GM12872 (cell line): ENCODE measurements at regions not wholly inside any gene's neighbourhood (a gene's known extent, or its start where the extent isn't known, plus 50 kb on each side); places are given as distances from the start of the nearest gene placed in this dataset.

ENCODE experiments used
- CTCF ChIP-seq: IDR thresholded peaks from 3 replicates; pipeline ENCODE4 v1.5.1; 2011; ENCODE audit warnings: low read depth, mild to moderate bottlenecking, low read length, moderate library complexity; ENCODE audit not compliant: insufficient read depth

GRCh38 chr10:113381981-113382509 is 170.8 kb upstream of the HABP2 start:
- no peak for TF ChIP-seq CTCF

GRCh38 chr10:113382691-113383090 is 170.2 kb upstream of the HABP2 start:
- TF ChIP-seq CTCF: no peak

GRCh38 chr10:113384181-113384580 is 168.7 kb upstream of the HABP2 start:
- no peak for TF ChIP-seq CTCF

- peak; percentile 83 for TF ChIP-seq CTCF
Measured at GRCh38 chr10:113385021-113385999, 167.5 kb upstream of the HABP2 start.

GRCh38 chr10:113386005-113386404 is 166.8 kb upstream of the HABP2 start:
- no peak for TF ChIP-seq CTCF

- TF ChIP-seq CTCF: no peak
Measured at GRCh38 chr10:113389969-113390368, 162.9 kb upstream of the HABP2 start.

GRCh38 chr10:113390896-113391295 is 162.0 kb upstream of the HABP2 start:
- TF ChIP-seq CTCF: no peak
